ENCODE measurements at regions not wholly inside any gene's neighbourhood (a gene's known extent, or its start where the extent isn't known, plus 50 kb on each side); places are given as distances from the start of the nearest gene placed in this dataset.

DNA sequence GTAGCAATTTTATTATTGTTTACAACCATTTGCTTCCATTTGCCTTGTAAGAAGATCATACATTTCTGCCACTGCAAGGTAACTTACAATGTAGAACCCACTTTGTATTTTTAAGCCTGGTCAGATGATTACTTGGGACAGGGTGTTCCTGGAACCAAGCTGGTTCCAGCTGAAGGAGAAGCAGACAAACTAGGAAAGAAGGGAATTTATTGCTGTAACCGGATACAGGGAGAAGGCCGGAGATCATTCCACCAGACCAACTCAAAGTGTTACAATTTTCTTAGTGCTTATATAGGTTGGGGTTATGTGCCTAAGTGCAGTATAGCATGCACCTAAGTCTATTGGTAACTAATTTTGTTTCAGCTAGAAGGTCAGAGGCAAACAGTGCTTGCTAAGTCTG, 104.4 kb downstream of the MANEA start:
- intact Hi-C loops (cut with DNase I; ENCODE audit: low total_unique reads): no loop called here
- Histone ChIP-seq H3K4me1 (no peaks in the 10 kb centered on the region), H3K36me3 (no peaks in the 10 kb centered on the region), H3K27ac (no peak overlapping the region), H3K27me3 (replicated peaks in 1 of 7) (no peaks in the 10 kb centered on the region), H3K9me3 (no peaks in the 10 kb centered on the region), H3K4me3 (no peak overlapping the region)
- 77 to 89% (median 86%) methylated on average over 2 of the region's 2 CpGs for WGBS, 5 donors
- TF ChIP-seq, protein P1, sequence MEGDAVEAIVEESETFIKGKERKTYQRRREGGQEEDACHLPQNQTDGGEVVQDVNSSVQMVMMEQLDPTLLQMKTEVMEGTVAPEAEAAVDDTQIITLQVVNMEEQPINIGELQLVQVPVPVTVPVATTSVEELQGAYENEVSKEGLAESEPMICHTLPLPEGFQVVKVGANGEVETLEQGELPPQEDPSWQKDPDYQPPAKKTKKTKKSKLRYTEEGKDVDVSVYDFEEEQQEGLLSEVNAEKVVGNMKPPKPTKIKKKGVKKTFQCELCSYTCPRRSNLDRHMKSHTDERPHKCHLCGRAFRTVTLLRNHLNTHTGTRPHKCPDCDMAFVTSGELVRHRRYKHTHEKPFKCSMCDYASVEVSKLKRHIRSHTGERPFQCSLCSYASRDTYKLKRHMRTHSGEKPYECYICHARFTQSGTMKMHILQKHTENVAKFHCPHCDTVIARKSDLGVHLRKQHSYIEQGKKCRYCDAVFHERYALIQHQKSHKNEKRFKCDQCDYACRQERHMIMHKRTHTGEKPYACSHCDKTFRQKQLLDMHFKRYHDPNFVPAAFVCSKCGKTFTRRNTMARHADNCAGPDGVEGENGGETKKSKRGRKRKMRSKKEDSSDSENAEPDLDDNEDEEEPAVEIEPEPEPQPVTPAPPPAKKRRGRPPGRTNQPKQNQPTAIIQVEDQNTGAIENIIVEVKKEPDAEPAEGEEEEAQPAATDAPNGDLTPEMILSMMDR (IDR thresholded peaks at IDR 0.05 in 8 of 11, conservative IDR thresholded peaks at IDR 0.05 in 3 of 11): no peak
- TF ChIP-seq POLR2AphosphoS5 (IDR thresholded peaks at IDR 0.05) (no peak), POLR2A (IDR thresholded peaks at IDR 0.05) (no peak)
- no peak for DNase-seq

DNA sequence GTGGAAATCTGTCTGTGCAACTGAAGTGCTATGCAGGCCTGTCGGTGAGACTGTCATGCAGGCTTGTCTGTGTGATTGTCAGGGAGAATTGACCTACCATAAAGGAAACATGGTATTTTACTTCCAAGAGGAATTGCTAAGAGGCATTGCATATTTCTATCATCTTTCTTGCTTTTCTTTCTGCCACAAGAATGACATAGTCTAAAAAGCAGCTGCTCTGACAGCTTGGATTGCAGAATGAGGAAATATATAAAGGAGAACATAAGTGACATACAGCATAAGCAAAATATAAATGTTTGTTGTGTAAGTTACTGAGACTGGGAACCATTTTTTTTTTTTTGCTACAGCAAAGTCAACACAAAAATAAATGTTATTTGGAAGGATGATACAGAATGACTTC, 105.1 kb downstream of the MANEA start:
- Histone ChIP-seq H3K27ac (no peak overlapping the region), H3K27me3 (replicated peaks in 1 of 7) (no peaks in the 10 kb centered on the region), H3K4me3 (no peak overlapping the region), H3K9me3 (no peaks in the 10 kb centered on the region), H3K36me3 (no peaks in the 10 kb centered on the region), H3K4me1 (no peaks in the 10 kb centered on the region)
- DNase-seq: no peak
- 64 to 78% (median 73%) methylated on average over 1 of the region's 1 CpG for WGBS, 5 donors
- TF ChIP-seq POLR2A (IDR thresholded peaks at IDR 0.05): no peak
- intact Hi-C loops (cut with DNase I; ENCODE audit: low total_unique reads): no loop called here

DNA sequence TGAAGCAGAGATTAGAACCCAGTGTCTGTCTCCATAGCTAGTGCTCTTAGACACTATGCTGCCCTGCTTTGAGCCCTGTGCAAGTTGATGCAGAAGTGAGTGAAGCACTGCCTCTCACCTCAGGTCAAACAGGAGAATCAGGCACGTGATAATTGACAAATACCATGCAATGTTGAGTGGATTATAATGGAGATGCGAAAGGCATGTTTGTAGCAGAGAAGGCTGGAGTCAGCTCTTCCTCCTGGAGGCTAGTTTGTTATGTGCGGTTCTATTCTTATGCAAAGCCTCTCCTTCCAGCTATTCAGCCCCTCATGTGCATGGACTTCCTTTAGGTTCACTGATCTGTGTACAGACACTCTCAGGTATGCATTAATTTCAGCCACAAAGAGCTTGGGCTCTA, 108.5 kb downstream of the MANEA start:
- DNase-seq: no peak
- H3K36me3 ChIP-seq: no peaks in the 10 kb centered on the region
- H3K27me3 ChIP-seq (replicated peaks in 1 of 7): no peaks in the 10 kb centered on the region
- TF ChIP-seq, protein P1 (IDR thresholded peaks at IDR 0.05 in 8 of 11, conservative IDR thresholded peaks at IDR 0.05 in 3 of 11): no peak
- TF ChIP-seq POLR2AphosphoS5 (IDR thresholded peaks at IDR 0.05) (no peak), POLR2A (IDR thresholded peaks at IDR 0.05) (no peak)
- WGBS, 5 donors: 48 to 58% (median 48%) methylated on average over 3 of the region's 3 CpGs
- H3K9me3 ChIP-seq: peaks cover 0 to 5% (median 0%) of the 10 kb centered on the region in 8 donors
- no peaks in the 10 kb centered on the region for H3K4me1 ChIP-seq
- intact Hi-C loops (cut with DNase I; ENCODE audit: low total_unique reads): no loop called here
- H3K4me3 ChIP-seq: no peak overlapping the region
- H3K27ac ChIP-seq: no peak overlapping the region

DNA sequence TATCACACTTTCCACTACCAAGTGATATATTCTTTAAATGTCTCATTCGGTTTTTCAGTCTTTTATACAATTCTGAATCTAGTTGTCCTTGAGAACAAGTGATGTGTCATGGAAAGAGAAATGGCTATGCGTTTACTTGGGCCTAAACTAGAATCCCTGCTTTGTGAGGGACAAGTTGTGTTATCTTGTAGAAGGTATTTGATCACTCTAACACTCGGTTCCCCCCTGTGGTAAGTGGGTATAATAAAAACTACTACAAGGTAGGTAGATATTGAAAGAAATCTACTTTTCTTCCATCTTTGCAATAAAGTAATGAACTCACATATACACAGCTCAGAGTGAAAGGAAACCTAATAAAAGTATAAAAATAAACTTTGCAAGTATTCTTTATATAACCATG, 108.9 kb downstream of the MANEA start:
- TF ChIP-seq, protein P1 (IDR thresholded peaks at IDR 0.05 in 8 of 11, conservative IDR thresholded peaks at IDR 0.05 in 3 of 11): no peak
- TF ChIP-seq POLR2A (IDR thresholded peaks at IDR 0.05) (no peak), POLR2AphosphoS5 (IDR thresholded peaks at IDR 0.05) (no peak)
- intact Hi-C loops (cut with DNase I; ENCODE audit: low total_unique reads): no loop called here
- no peaks in the 10 kb centered on the region for H3K36me3 ChIP-seq
- peaks cover 0 to 5% (median 0%) of the 10 kb centered on the region in 8 donors for H3K9me3 ChIP-seq
- 54 to 66% (median 61%) methylated on average over 3 of the region's 3 CpGs for WGBS, 5 donors
- no peak overlapping the region for H3K27ac ChIP-seq
- no peak overlapping the region for H3K4me3 ChIP-seq
- no peaks in the 10 kb centered on the region for H3K27me3 ChIP-seq (replicated peaks in 1 of 7)
- no peak for DNase-seq
- no peaks in the 10 kb centered on the region for H3K4me1 ChIP-seq

DNA sequence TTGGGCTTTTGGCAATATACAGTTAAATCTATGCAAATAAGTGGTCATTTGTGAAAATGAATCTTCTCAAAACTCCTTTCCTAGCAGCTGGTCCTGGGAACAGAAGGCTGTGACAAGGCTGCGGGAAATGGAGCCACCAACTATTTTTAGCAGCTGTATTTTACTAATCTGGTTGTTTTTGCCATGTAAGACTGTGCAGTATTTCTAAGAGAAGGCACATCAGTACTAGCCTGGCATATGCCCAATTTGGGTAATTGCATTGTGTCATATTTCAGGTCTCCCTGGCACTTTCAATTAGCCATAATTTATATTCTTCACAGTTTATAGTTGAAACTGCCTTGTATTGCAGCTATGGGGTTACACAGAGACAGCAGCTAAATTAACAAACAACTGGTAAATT, 109.6 kb downstream of the MANEA start:
- intact Hi-C loops (cut with DNase I; ENCODE audit: low total_unique reads): no loop called here
- DNase-seq: no peak
- Histone ChIP-seq H3K4me3 (no peak overlapping the region), H3K27ac (no peak overlapping the region), H3K36me3 (no peaks in the 10 kb centered on the region), H3K27me3 (replicated peaks in 1 of 7) (no peaks in the 10 kb centered on the region), H3K9me3 (peaks cover 0 to 5% (median 0%) of the 10 kb centered on the region in 8 donors), H3K4me1 (no peaks in the 10 kb centered on the region)
- WGBS, 5 donors: 68 to 85% (median 77%) methylated on average over 1 of the region's 1 CpG
- TF ChIP-seq POLR2A (IDR thresholded peaks at IDR 0.05): no peak

All from spleen (tissue), 11 donors.